Right cardiac atrium (tissue), 5 donors: ENCODE measurements at regions not wholly inside any gene's neighbourhood (a gene's known extent, or its start where the extent isn't known, plus 50 kb on each side); places are given as distances from the start of the nearest gene placed in this dataset.

ENCODE experiments used
- ATAC-seq, 2 donors: fragments of 200-7000 bp; cut with Tn5 transposase; one replicate each; pipeline versions ENCODE4 v1.8.0 to v1.9.1; 2020; ENCODE audit warnings: moderate library complexity in 2 of 2, mild to moderate bottlenecking in 1 of 2
- DNase-seq, 3 donors: peaks; one replicate each; pipeline ENCODE4 v3.0.0-alpha.2; 2020
- H3K27ac ChIP-seq: one replicate; pipeline ENCODE4 v1.5.1; 2013; ENCODE audit warnings: mild to moderate bottlenecking, low read length, control low read depth, moderate library complexity
- H3K27me3 ChIP-seq: one replicate; pipeline ENCODE4 v1.6.1; 2013; ENCODE audit not compliant: control insufficient read depth, insufficient read depth
- H3K4me1 ChIP-seq: one replicate; pipeline ENCODE4 v1.6.1; 2013; ENCODE audit warnings: low read length; ENCODE audit not compliant: control insufficient read depth, insufficient read depth
- H3K4me3 ChIP-seq: one replicate; pipeline ENCODE4 v1.5.1; 2013; ENCODE audit warnings: low read length, control low read depth
- H3K9me3 ChIP-seq: one replicate; pipeline ENCODE4 v1.6.1; 2013; ENCODE audit warnings: low read length; ENCODE audit not compliant: control insufficient read depth
- WGBS: extraction: QIAGEN DNeasy Blood & Tissue Kit; methylation state at CpG from one replicate; pipeline ENCODE4 v1.1.7; 2013; 5-methylcytosine and 5-hydroxymethylcytosine counted together
- intact Hi-C, 4 donors: fragments of 100-400 bp; cut with DNase I; formaldehyde crosslinking; loops; one replicate each; pipeline versions ENCODE4 v1.11.0 to v1.14.0; 2022 to 2023
- donor health status: healthy with polysubstance abuse.
- donor health status: DM: no; HTN: yes; CAD: no.
- donor health status: DM: no; HTN: no; CAD: no.
- donor health status: DM: no; HTN: yes; CAD: no; lungs with severe emphysema.
- donor health status: DM: yes; HTN: yes; CAD: no.

GRCh38 chr12:77600468-77600843, 230.2 kb upstream of the NAV3 start:
- WGBS = 92% methylated on average over 1 of the region's 1 CpG
- ATAC-seq (no peak), DNase-seq (no peak)
- intact Hi-C loops = no loop called here
- Histone ChIP-seq H3K4me1 (no peaks in the 10 kb centered on the region), H3K9me3 (no peaks in the 10 kb centered on the region), H3K27me3 (no peaks in the 10 kb centered on the region), H3K4me3 (no peak overlapping the region), H3K27ac (no peak overlapping the region)

- no peak for DNase-seq
- Histone ChIP-seq H3K4me1 (no peaks in the 10 kb centered on the region), H3K9me3 (no peaks in the 10 kb centered on the region), H3K27ac (no peak overlapping the region), H3K4me3 (no peak overlapping the region), H3K27me3 (no peaks in the 10 kb centered on the region)
- ATAC-seq = no peak
- intact Hi-C loops = no loop called here
Observed at GRCh38 chr12:77599782-77600467, 230.8 kb upstream of the NAV3 start.

GRCh38 chr12:77594366-77594765, 236.3 kb upstream of the NAV3 start:
- WGBS = 97% methylated on average over 3 of the region's 3 CpGs
- Histone ChIP-seq H3K27ac (no peak overlapping the region), H3K4me3 (no peak overlapping the region), H3K27me3 (no peaks in the 10 kb centered on the region), H3K9me3 (no peaks in the 10 kb centered on the region), H3K4me1 (no peaks in the 10 kb centered on the region)
- ATAC-seq (no peak), DNase-seq (no peak)
- intact Hi-C loops = no loop called here

- no peaks in the 10 kb centered on the region for H3K9me3 ChIP-seq
- no peak overlapping the region for H3K27ac ChIP-seq
- H3K4me3 ChIP-seq = no peak overlapping the region
- ATAC-seq (no peak), DNase-seq (peak in 1 of 3 donors; percentile 7)
- intact Hi-C loops = no loop called here
- no peaks in the 10 kb centered on the region for H3K27me3 ChIP-seq
- no peaks in the 10 kb centered on the region for H3K4me1 ChIP-seq
- 59% methylated on average over 2 of the region's 2 CpGs for WGBS
Observed at GRCh38 chr12:77592836-77593235, 237.9 kb upstream of the NAV3 start.

- no peaks in the 10 kb centered on the region for H3K9me3 ChIP-seq
- H3K27ac ChIP-seq = no peak overlapping the region
- H3K4me3 ChIP-seq = no peak overlapping the region
- DNase-seq (peak in 2 of 3 donors; percentile 11 to 38), ATAC-seq (peak in 1 of 2 donors; percentile 45)
- no peaks in the 10 kb centered on the region for H3K27me3 ChIP-seq
- 75% methylated on average over 9 of the region's 9 CpGs for WGBS
- H3K4me1 ChIP-seq = no peaks in the 10 kb centered on the region
- intact Hi-C loops = no loop called here
Observed at GRCh38 chr12:77591959-77592743, 238.5 kb upstream of the NAV3 start.

GRCh38 chr12:77590306-77590705, 240.4 kb upstream of the NAV3 start:
- no peak for ATAC-seq
- no peaks in the 10 kb centered on the region for H3K4me1 ChIP-seq
- H3K27me3 ChIP-seq = no peaks in the 10 kb centered on the region
- no peak overlapping the region for H3K4me3 ChIP-seq
- no peaks in the 10 kb centered on the region for H3K9me3 ChIP-seq
- WGBS = 74% methylated on average over 4 of the region's 4 CpGs
- H3K27ac ChIP-seq = no peak overlapping the region
- DNase-seq = no peak
- intact Hi-C loops = no loop called here

GRCh38 chr12:77584860-77585259, 245.8 kb upstream of the NAV3 start:
- intact Hi-C loops = no loop called here
- H3K4me3 ChIP-seq = no peak overlapping the region
- no peaks in the 10 kb centered on the region for H3K9me3 ChIP-seq
- 71% methylated on average over 3 of the region's 3 CpGs for WGBS
- no peak for DNase-seq
- H3K4me1 ChIP-seq = no peaks in the 10 kb centered on the region
- H3K27me3 ChIP-seq = no peaks in the 10 kb centered on the region
- H3K27ac ChIP-seq = no peak overlapping the region
- no peak for ATAC-seq

GRCh38 chr12:77578466-77579220, 252.1 kb upstream of the NAV3 start:
- H3K9me3 ChIP-seq = no peaks in the 10 kb centered on the region
- no peak overlapping the region for H3K4me3 ChIP-seq
- H3K27ac ChIP-seq = no peak overlapping the region
- intact Hi-C loops = no loop called here
- WGBS = 62% methylated on average over 4 of the region's 4 CpGs
- no peak for ATAC-seq
- no peaks in the 10 kb centered on the region for H3K4me1 ChIP-seq
- DNase-seq = no peak
- no peaks in the 10 kb centered on the region for H3K27me3 ChIP-seq

- WGBS = 83% methylated on average over 1 of the region's 1 CpG
- Histone ChIP-seq H3K27me3 (no peaks in the 10 kb centered on the region), H3K27ac (no peak overlapping the region), H3K4me3 (no peak overlapping the region), H3K4me1 (no peaks in the 10 kb centered on the region), H3K9me3 (no peaks in the 10 kb centered on the region)
- intact Hi-C loops = no loop called here
- ATAC-seq = no peak
- no peak for DNase-seq
Observed at GRCh38 chr12:77577791-77578190, 252.9 kb upstream of the NAV3 start.

- Histone ChIP-seq H3K4me3 (no peak overlapping the region), H3K4me1 (no peaks in the 10 kb centered on the region), H3K27me3 (no peaks in the 10 kb centered on the region), H3K9me3 (no peaks in the 10 kb centered on the region), H3K27ac (no peak overlapping the region)
- intact Hi-C loops = no loop called here
- DNase-seq = no peak
- ATAC-seq = no peak
- 75% methylated on average over 2 of the region's 2 CpGs for WGBS
Observed at GRCh38 chr12:77575376-77575919, 255.2 kb upstream of the NAV3 start.

GRCh38 chr12:77572371-77572770, 258.3 kb upstream of the NAV3 start:
- Histone ChIP-seq H3K4me3 (no peak overlapping the region), H3K9me3 (no peaks in the 10 kb centered on the region), H3K27me3 (no peaks in the 10 kb centered on the region), H3K4me1 (no peaks in the 10 kb centered on the region), H3K27ac (no peak overlapping the region)
- DNase-seq = peak in 1 of 3 donors; percentile 11
- 80% methylated on average over 3 of the region's 3 CpGs for WGBS
- intact Hi-C loops = no loop called here
- no peak for ATAC-seq
